GM11168 (cell line): ENCODE measurements at regions not wholly inside any gene's neighbourhood (a gene's known extent, or its start where the extent isn't known, plus 50 kb on each side); places are given as distances from the start of the nearest gene placed in this dataset.
"Not testable (repeated sequence)": the region's sequence is repeated elsewhere in the genome, so short reads cannot be mapped to it uniquely, and the experiment has no call there.

Source experiments
- in situ Hi-C: fragments of 300-500 bp; cut with MboI; formaldehyde crosslinking; loops from one replicate; pipeline ENCODE4 v1.12.0; 2022; ENCODE audit warnings: low sequenced_read_pairs; ENCODE audit not compliant: unreplicated experiment

GRCh38 chr6:156587071-156587470 lies 190.1 kb upstream of the ARID1B start:
- in situ Hi-C loops, result no loop called here

GRCh38 chr6:156585859-156586258 lies 191.3 kb upstream of the ARID1B start:
- in situ Hi-C loops, result no loop called here

GRCh38 chr6:156584121-156584520 lies 193.1 kb upstream of the ARID1B start:
- in situ Hi-C loops, result not testable (repeated sequence)

- in situ Hi-C loops, result no loop called here
These were observed 194.1 kb upstream of the ARID1B start for GRCh38 chr6:156583083-156583482.

- in situ Hi-C loops, result no loop called here
These were observed 194.6 kb upstream of the ARID1B start for GRCh38 chr6:156582509-156582992.

GRCh38 chr6:156579564-156579963 lies 197.6 kb upstream of the ARID1B start:
- in situ Hi-C loops, result no loop called here

GRCh38 chr6:156577749-156578148 lies 199.4 kb upstream of the ARID1B start:
- in situ Hi-C loops, result no loop called here

- in situ Hi-C loops, result no loop called here
These were observed 201.8 kb upstream of the ARID1B start for GRCh38 chr6:156575361-156575760.

- in situ Hi-C loops, result loop anchor here (5.0 to 10.0 kb wide), 2 partner anchors 120 to 223 kb away; no protein-coding TSS in a partner anchor
These were observed 212.4 kb upstream of the ARID1B start for GRCh38 chr6:156564807-156565149.

- in situ Hi-C loops, result loop anchor here (10.0 kb wide), 1 partner anchor 121 kb away; no protein-coding TSS in a partner anchor
These were observed 212.9 kb upstream of the ARID1B start for GRCh38 chr6:156564127-156564806.

- in situ Hi-C loops, result loop anchor here (10.0 kb wide), 1 partner anchor 121 kb away; no protein-coding TSS in a partner anchor
These were observed 213.5 kb upstream of the ARID1B start for GRCh38 chr6:156563714-156564113.

- in situ Hi-C loops, result loop anchor here (10.0 kb wide), 1 partner anchor 122 kb away; no protein-coding TSS in a partner anchor
These were observed 214.5 kb upstream of the ARID1B start for GRCh38 chr6:156562636-156563035.

- in situ Hi-C loops, result loop anchor here (10.0 kb wide), 1 partner anchor 123 kb away; no protein-coding TSS in a partner anchor
These were observed 215.2 kb upstream of the ARID1B start for GRCh38 chr6:156562019-156562418.

- in situ Hi-C loops, result loop anchor here (10.0 kb wide), 1 partner anchor 124 kb away; no protein-coding TSS in a partner anchor
These were observed 216.7 kb upstream of the ARID1B start for GRCh38 chr6:156560476-156560875.

- in situ Hi-C loops, result no loop called here
These were observed 218.0 kb upstream of the ARID1B start for GRCh38 chr6:156559162-156559690.

GRCh38 chr6:156557911-156558259 lies 219.3 kb upstream of the ARID1B start:
- in situ Hi-C loops, result no loop called here

- in situ Hi-C loops, result no loop called here
These were observed 219.8 kb upstream of the ARID1B start for GRCh38 chr6:156557251-156557910.

- in situ Hi-C loops, result no loop called here
These were observed 220.4 kb upstream of the ARID1B start for GRCh38 chr6:156556811-156557210.

GRCh38 chr6:156555116-156555515 lies 222.1 kb upstream of the ARID1B start:
- in situ Hi-C loops, result no loop called here

GRCh38 chr6:156554160-156554559 lies 223.0 kb upstream of the ARID1B start:
- in situ Hi-C loops, result no loop called here

GRCh38 chr6:156552849-156553248 lies 224.3 kb upstream of the ARID1B start:
- in situ Hi-C loops, result no loop called here
